ENCODE measurements at regions not wholly inside any gene's neighbourhood (a gene's known extent, or its start where the extent isn't known, plus 50 kb on each side); places are given as distances from the start of the nearest gene placed in this dataset.
A peak's percentile ranks its signal among the peaks of the same experiment; 100 is the strongest.
"Not testable (repeated sequence)": the region's sequence is repeated elsewhere in the genome, so short reads cannot be mapped to it uniquely, and the experiment has no call there.

GRCh38 chr12:34304001-34304400 is 281.7 kb downstream of the ALG10 start:
- Histone ChIP-seq H3K4me1 (ENCODE audit: control insufficient read depth, insufficient read depth, low read length, poor library complexity, severe bottlenecking) (no peaks in the 10 kb centered on the region), H3K27ac (ENCODE audit: insufficient read depth, low read length, poor library complexity, severe bottlenecking) (no peak overlapping the region), H3K4me3 (ENCODE audit: low read depth, low read length) (no peak overlapping the region), H3K9me3 (ENCODE audit: control insufficient read depth in 2 of 2, low read length in 2 of 2) (peaks cover 0 to 82% of the 10 kb centered on the region in 2 experiments), H3K27me3 (ENCODE audit: control insufficient read depth, insufficient read depth, low read length) (no peaks in the 10 kb centered on the region), H3K36me3 (ENCODE audit: control insufficient read depth, insufficient read depth, low read length) (no peaks in the 10 kb centered on the region)
- peaks cover 0 to 76% (median 20%) of the 10 kb centered on the region in 7 donors for H3K9me3 Mint-ChIP-seq
- peaks cover 4% of the 10 kb centered on the region for H3K36me3 Mint-ChIP-seq
- no peak overlapping the region for H3K27ac Mint-ChIP-seq
- H3K4me1 Mint-ChIP-seq = no peaks in the 10 kb centered on the region
- H3K4me3 Mint-ChIP-seq = no peak overlapping the region
- DNase-seq = no peak
- no peaks in the 10 kb centered on the region for H3K27me3 Mint-ChIP-seq
- ATAC-seq (ENCODE audit: low read depth in 2 of 2) = no peak

- ATAC-seq (ENCODE audit: low read depth in 2 of 2) (no peak), DNase-seq (no peak)
- Histone ChIP-seq H3K9me3 (ENCODE audit: control insufficient read depth in 2 of 2, low read length in 2 of 2) (peaks cover 0 to 86% of the 10 kb centered on the region in 2 experiments), H3K4me1 (ENCODE audit: control insufficient read depth, insufficient read depth, low read length, poor library complexity, severe bottlenecking) (no peaks in the 10 kb centered on the region), H3K27ac (ENCODE audit: insufficient read depth, low read length, poor library complexity, severe bottlenecking) (no peak overlapping the region), H3K4me3 (ENCODE audit: low read depth, low read length) (no peak overlapping the region), H3K27me3 (ENCODE audit: control insufficient read depth, insufficient read depth, low read length) (no peaks in the 10 kb centered on the region), H3K36me3 (ENCODE audit: control insufficient read depth, insufficient read depth, low read length) (no peaks in the 10 kb centered on the region)
- no peak overlapping the region for H3K4me3 Mint-ChIP-seq
- peaks cover 4% of the 10 kb centered on the region for H3K36me3 Mint-ChIP-seq
- no peaks in the 10 kb centered on the region for H3K4me1 Mint-ChIP-seq
- H3K27me3 Mint-ChIP-seq = no peaks in the 10 kb centered on the region
- peaks cover 0 to 74% (median 21%) of the 10 kb centered on the region in 7 donors for H3K9me3 Mint-ChIP-seq
- no peak overlapping the region for H3K27ac Mint-ChIP-seq
Observed at GRCh38 chr12:34304546-34304945, 282.2 kb downstream of the ALG10 start.

GRCh38 chr12:34305176-34305575 is 282.9 kb downstream of the ALG10 start:
- Mint-ChIP-seq H3K27me3 (no peaks in the 10 kb centered on the region), H3K9me3 (peaks cover 0 to 73% (median 21%) of the 10 kb centered on the region in 7 donors), H3K4me3 (peak overlapping the region in 1 of 4 donors; percentile 65), H3K27ac (no peak overlapping the region), H3K36me3 (peaks cover 4% of the 10 kb centered on the region), H3K4me1 (no peaks in the 10 kb centered on the region)
- ATAC-seq (ENCODE audit: low read depth in 2 of 2) (no peak), DNase-seq (no peak)
- Histone ChIP-seq H3K36me3 (ENCODE audit: control insufficient read depth, insufficient read depth, low read length) (no peaks in the 10 kb centered on the region), H3K9me3 (ENCODE audit: control insufficient read depth in 2 of 2, low read length in 2 of 2) (peaks cover 0 to 87% of the 10 kb centered on the region in 2 experiments), H3K4me3 (ENCODE audit: low read depth, low read length) (no peak overlapping the region), H3K4me1 (ENCODE audit: control insufficient read depth, insufficient read depth, low read length, poor library complexity, severe bottlenecking) (no peaks in the 10 kb centered on the region), H3K27ac (ENCODE audit: insufficient read depth, low read length, poor library complexity, severe bottlenecking) (no peak overlapping the region), H3K27me3 (ENCODE audit: control insufficient read depth, insufficient read depth, low read length) (no peaks in the 10 kb centered on the region)

GRCh38 chr12:34306133-34306830 is 284.0 kb downstream of the ALG10 start:
- Mint-ChIP-seq H3K36me3 (peaks cover 4% of the 10 kb centered on the region), H3K27ac (no peak overlapping the region), H3K9me3 (peaks cover 0 to 67% (median 22%) of the 10 kb centered on the region in 7 donors), H3K4me1 (no peaks in the 10 kb centered on the region), H3K27me3 (no peaks in the 10 kb centered on the region), H3K4me3 (no peak overlapping the region)
- ATAC-seq (ENCODE audit: low read depth in 2 of 2) = no peak
- Histone ChIP-seq H3K27ac (ENCODE audit: insufficient read depth, low read length, poor library complexity, severe bottlenecking) (no peak overlapping the region), H3K4me3 (ENCODE audit: low read depth, low read length) (no peak overlapping the region), H3K9me3 (ENCODE audit: control insufficient read depth in 2 of 2, low read length in 2 of 2) (peaks cover 0 to 77% of the 10 kb centered on the region in 2 experiments), H3K4me1 (ENCODE audit: control insufficient read depth, insufficient read depth, low read length, poor library complexity, severe bottlenecking) (no peaks in the 10 kb centered on the region), H3K27me3 (ENCODE audit: control insufficient read depth, insufficient read depth, low read length) (no peaks in the 10 kb centered on the region), H3K36me3 (ENCODE audit: control insufficient read depth, insufficient read depth, low read length) (no peaks in the 10 kb centered on the region)
- no peak for DNase-seq

DNA sequence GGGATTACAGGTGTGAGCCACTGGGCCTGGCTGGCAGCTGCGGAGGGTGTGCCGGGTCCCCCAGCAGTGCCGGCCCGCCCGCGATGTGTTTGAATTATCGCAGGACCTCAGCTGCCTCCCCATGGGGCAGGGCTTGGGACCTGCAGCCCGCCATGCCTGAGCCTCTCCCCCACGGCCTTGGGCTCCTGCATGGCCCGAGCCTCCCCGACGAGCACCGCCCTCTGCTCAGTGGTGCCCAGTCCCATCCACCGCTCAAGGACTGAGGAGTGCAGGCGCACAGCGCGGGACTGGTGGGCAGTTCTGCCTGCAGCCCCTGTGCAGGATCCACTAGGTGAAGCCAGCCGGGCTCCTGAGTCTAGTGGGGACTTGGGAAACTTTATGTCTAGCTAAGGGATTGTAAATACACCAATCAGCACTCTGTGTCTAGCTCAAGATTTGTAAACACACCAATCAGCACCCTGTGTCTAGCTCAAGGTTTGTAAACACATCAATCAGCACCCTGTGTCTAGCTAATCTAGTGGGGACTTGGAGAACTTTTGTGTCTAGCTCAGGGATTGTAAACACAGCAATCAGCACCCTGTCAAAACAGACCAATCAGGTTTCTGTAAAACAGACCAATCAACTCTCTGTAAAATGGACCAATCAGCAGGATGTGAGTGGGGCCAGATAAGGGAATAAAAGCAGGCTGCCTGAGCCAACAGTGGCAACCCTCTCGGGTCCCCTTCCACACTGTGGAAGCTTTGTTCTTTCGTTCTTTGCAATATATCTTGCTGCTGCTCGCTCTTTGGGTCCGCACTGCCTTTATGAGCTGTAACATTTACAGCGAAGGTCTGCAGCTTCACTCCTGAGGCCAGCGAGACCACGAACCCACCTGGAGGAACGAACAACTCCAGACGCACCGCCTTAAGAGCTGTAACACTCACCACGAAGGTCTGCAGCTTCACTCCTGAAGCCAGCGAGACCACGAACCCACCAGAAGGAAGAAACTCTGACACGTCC is 287.8 kb downstream of the ALG10 start:
- not testable (repeated sequence) for H3K36me3 Mint-ChIP-seq
- peaks cover 0 to 70% (median 25%) of the 10 kb centered on the region in 7 donors for H3K9me3 Mint-ChIP-seq

GRCh38 chr12:34311337-34311736 is 289.0 kb downstream of the ALG10 start:
- H3K9me3 ChIP-seq (ENCODE audit: control insufficient read depth in 2 of 2, low read length in 2 of 2) = peaks cover 0 to 75% of the 10 kb centered on the region in 2 experiments

More for the DNA sequence above, 287.8 kb downstream of the ALG10 start:
- not testable (repeated sequence) for H3K27me3 ChIP-seq (ENCODE audit: control insufficient read depth, insufficient read depth, low read length); H3K27ac ChIP-seq (ENCODE audit: insufficient read depth, low read length, poor library complexity, severe bottlenecking); H3K4me3 Mint-ChIP-seq; H3K4me1 ChIP-seq (ENCODE audit: control insufficient read depth, insufficient read depth, low read length, poor library complexity, severe bottlenecking); H3K27ac Mint-ChIP-seq; H3K4me3 ChIP-seq (ENCODE audit: low read depth, low read length); H3K4me1 Mint-ChIP-seq; H3K36me3 ChIP-seq (ENCODE audit: control insufficient read depth, insufficient read depth, low read length); DNase-seq; H3K27me3 Mint-ChIP-seq; ATAC-seq (ENCODE audit: low read depth in 2 of 2)
- peaks cover 0 to 77% of the 10 kb centered on the region in 2 experiments for H3K9me3 ChIP-seq (ENCODE audit: control insufficient read depth in 2 of 2, low read length in 2 of 2)

DNA sequence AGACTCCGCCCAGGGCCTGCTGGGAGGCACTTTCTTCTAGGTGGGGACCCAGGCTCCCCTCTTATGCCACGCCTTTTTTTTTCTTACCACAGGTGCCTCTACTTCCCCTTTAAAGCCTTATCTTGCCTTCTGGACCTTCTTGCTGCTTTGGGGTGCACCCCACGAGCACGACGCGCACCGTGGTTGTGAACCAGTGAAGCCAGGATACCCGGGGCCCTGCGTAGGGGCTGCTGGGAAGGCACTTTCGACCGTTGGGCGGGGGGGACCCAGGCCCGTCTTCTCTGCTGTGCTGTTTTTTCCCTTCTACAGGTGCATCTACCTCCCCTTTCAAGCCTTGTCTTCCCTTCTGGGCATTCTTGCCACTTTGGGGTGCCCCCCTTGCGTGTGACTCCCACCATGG is 305.4 kb downstream of the ALG10 start:
- no peak for DNase-seq
- H3K4me3 Mint-ChIP-seq = no peak overlapping the region
- H3K9me3 Mint-ChIP-seq = peaks cover 0 to 74% (median 18%) of the 10 kb centered on the region in 7 donors
- H3K27me3 Mint-ChIP-seq = no peaks in the 10 kb centered on the region
- no peaks in the 10 kb centered on the region for H3K4me1 Mint-ChIP-seq
- no peaks in the 10 kb centered on the region for H3K36me3 ChIP-seq (ENCODE audit: control insufficient read depth, insufficient read depth, low read length)
- H3K27ac Mint-ChIP-seq = no peak overlapping the region
- no peak overlapping the region for H3K27ac ChIP-seq (ENCODE audit: insufficient read depth, low read length, poor library complexity, severe bottlenecking)
- H3K4me1 ChIP-seq (ENCODE audit: control insufficient read depth, insufficient read depth, low read length, poor library complexity, severe bottlenecking) = no peaks in the 10 kb centered on the region
- ATAC-seq (ENCODE audit: low read depth in 2 of 2) = no peak
- H3K27me3 ChIP-seq (ENCODE audit: control insufficient read depth, insufficient read depth, low read length) = no peaks in the 10 kb centered on the region
- H3K36me3 Mint-ChIP-seq = no peaks in the 10 kb centered on the region
- H3K9me3 ChIP-seq (ENCODE audit: control insufficient read depth in 2 of 2, low read length in 2 of 2) = peaks cover 2 to 92% of the 10 kb centered on the region in 2 experiments
- H3K4me3 ChIP-seq (ENCODE audit: low read depth, low read length) = no peak overlapping the region

More at GRCh38 chr12:34311337-34311736, 289.0 kb downstream of the ALG10 start:
- Mint-ChIP-seq H3K4me1 (no peaks in the 10 kb centered on the region), H3K4me3 (no peak overlapping the region), H3K36me3 (no peaks in the 10 kb centered on the region), H3K9me3 (peaks cover 0 to 71% (median 20%) of the 10 kb centered on the region in 7 donors), H3K27me3 (no peaks in the 10 kb centered on the region), H3K27ac (no peak overlapping the region)
- no peaks in the 10 kb centered on the region for H3K36me3 ChIP-seq (ENCODE audit: control insufficient read depth, insufficient read depth, low read length)
- no peaks in the 10 kb centered on the region for H3K4me1 ChIP-seq (ENCODE audit: control insufficient read depth, insufficient read depth, low read length, poor library complexity, severe bottlenecking)
- H3K4me3 ChIP-seq (ENCODE audit: low read depth, low read length) = no peak overlapping the region
- no peak overlapping the region for H3K27ac ChIP-seq (ENCODE audit: insufficient read depth, low read length, poor library complexity, severe bottlenecking)
- H3K27me3 ChIP-seq (ENCODE audit: control insufficient read depth, insufficient read depth, low read length) = no peaks in the 10 kb centered on the region
- ATAC-seq (ENCODE audit: low read depth in 2 of 2) = no peak
- DNase-seq = no peak
